ENCODE measurements at regions not wholly inside any gene's neighbourhood (a gene's known extent, or its start where the extent isn't known, plus 50 kb on each side); places are given as distances from the start of the nearest gene placed in this dataset.

DNA sequence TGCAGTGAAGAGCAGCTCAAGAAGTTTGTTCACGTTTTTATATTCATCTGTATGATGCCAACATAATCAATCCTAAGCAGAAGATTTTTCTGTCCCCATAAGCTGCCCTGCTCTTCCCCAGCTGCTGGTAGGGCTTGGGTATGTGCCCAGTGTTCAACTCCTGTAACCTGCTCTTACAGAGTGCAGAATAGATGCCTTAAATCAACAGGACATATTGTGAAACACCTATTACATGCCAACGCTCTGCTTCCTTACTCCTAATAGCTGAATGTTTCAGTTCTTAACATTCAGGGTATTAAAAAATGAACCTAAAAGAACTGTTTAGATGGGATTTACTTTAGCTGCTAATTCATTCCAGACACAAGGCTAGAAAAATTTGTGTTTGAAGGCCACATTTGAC is 190.9 kb downstream of the HS3ST3A1 start (continued):
- TF ChIP-seq, protein P1, sequence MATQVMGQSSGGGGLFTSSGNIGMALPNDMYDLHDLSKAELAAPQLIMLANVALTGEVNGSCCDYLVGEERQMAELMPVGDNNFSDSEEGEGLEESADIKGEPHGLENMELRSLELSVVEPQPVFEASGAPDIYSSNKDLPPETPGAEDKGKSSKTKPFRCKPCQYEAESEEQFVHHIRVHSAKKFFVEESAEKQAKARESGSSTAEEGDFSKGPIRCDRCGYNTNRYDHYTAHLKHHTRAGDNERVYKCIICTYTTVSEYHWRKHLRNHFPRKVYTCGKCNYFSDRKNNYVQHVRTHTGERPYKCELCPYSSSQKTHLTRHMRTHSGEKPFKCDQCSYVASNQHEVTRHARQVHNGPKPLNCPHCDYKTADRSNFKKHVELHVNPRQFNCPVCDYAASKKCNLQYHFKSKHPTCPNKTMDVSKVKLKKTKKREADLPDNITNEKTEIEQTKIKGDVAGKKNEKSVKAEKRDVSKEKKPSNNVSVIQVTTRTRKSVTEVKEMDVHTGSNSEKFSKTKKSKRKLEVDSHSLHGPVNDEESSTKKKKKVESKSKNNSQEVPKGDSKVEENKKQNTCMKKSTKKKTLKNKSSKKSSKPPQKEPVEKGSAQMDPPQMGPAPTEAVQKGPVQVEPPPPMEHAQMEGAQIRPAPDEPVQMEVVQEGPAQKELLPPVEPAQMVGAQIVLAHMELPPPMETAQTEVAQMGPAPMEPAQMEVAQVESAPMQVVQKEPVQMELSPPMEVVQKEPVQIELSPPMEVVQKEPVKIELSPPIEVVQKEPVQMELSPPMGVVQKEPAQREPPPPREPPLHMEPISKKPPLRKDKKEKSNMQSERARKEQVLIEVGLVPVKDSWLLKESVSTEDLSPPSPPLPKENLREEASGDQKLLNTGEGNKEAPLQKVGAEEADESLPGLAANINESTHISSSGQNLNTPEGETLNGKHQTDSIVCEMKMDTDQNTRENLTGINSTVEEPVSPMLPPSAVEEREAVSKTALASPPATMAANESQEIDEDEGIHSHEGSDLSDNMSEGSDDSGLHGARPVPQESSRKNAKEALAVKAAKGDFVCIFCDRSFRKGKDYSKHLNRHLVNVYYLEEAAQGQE (IDR thresholded peaks at IDR 0.05; ENCODE audit: unreplicated experiment): no peak
- TF ChIP-seq POLR2AphosphoS5 (IDR thresholded peaks at IDR 0.05; ENCODE audit: low read depth) (no peak), EZH2 (IDR thresholded peaks at IDR 0.05; ENCODE audit: low read depth, unreplicated experiment) (no peak)
- TF ChIP-seq, protein P2, sequence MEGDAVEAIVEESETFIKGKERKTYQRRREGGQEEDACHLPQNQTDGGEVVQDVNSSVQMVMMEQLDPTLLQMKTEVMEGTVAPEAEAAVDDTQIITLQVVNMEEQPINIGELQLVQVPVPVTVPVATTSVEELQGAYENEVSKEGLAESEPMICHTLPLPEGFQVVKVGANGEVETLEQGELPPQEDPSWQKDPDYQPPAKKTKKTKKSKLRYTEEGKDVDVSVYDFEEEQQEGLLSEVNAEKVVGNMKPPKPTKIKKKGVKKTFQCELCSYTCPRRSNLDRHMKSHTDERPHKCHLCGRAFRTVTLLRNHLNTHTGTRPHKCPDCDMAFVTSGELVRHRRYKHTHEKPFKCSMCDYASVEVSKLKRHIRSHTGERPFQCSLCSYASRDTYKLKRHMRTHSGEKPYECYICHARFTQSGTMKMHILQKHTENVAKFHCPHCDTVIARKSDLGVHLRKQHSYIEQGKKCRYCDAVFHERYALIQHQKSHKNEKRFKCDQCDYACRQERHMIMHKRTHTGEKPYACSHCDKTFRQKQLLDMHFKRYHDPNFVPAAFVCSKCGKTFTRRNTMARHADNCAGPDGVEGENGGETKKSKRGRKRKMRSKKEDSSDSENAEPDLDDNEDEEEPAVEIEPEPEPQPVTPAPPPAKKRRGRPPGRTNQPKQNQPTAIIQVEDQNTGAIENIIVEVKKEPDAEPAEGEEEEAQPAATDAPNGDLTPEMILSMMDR (conservative IDR thresholded peaks at IDR 0.05; ENCODE audit: low read depth in 2 of 2): no peak

DNA sequence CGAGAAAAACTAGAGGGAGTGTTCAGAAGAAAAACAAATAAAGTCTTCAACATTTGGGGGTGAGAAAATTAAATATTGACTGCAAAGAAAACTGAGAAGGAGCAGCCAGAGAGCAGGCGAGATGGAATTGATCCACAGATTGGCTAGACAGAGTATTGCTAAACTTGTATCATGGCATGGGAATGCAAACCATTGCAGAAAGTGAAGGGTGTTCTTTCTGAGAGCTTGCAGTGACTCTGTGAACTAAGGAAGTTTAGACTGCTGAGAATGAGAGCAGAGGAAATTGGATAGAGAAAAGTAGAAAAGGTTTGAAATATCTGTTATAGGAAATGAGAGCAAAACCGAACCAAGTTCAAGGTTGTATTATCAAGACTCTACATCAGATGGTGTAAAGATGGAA is 191.5 kb downstream of the HS3ST3A1 start:
- peaks cover 15% of the 10 kb centered on the region for H3K4me1 ChIP-seq (ENCODE audit: insufficient read depth)
- peaks cover 4% of the 10 kb centered on the region; the same call in 1 of the 2 replicates for H3K9me2 ChIP-seq (ENCODE audit: insufficient read depth)
- no peaks in the 10 kb centered on the region for H3K79me2 ChIP-seq (replicated peaks; ENCODE audit: insufficient read depth)
- Mint-ChIP-seq H3K4me3 (no peak overlapping the region), H3K4me1 (peaks cover 8% of the 10 kb centered on the region), H3K27me3 (ENCODE audit: insufficient read depth, low read depth, poor library complexity) (no peaks in the 10 kb centered on the region), H3K27ac (no peak overlapping the region), H3K9me3 (no peaks in the 10 kb centered on the region), H3K36me3 (ENCODE audit: low read depth) (no peaks in the 10 kb centered on the region)
- no peaks in the 10 kb centered on the region for H3K36me3 ChIP-seq (ENCODE audit: insufficient read depth)
- no peak overlapping the region for H3K4me3 ChIP-seq
- TF ChIP-seq, protein P3, sequence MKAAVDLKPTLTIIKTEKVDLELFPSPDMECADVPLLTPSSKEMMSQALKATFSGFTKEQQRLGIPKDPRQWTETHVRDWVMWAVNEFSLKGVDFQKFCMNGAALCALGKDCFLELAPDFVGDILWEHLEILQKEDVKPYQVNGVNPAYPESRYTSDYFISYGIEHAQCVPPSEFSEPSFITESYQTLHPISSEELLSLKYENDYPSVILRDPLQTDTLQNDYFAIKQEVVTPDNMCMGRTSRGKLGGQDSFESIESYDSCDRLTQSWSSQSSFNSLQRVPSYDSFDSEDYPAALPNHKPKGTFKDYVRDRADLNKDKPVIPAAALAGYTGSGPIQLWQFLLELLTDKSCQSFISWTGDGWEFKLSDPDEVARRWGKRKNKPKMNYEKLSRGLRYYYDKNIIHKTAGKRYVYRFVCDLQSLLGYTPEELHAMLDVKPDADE (IDR thresholded peaks at IDR 0.05): no peak
- TF ChIP-seq, protein P1 (IDR thresholded peaks at IDR 0.05; ENCODE audit: unreplicated experiment): no peak
- TF ChIP-seq EZH2phosphoT487 (IDR thresholded peaks at IDR 0.05; ENCODE audit: unreplicated experiment): no peak
- DNase-seq (ENCODE audit: low spot score) (no peak), ATAC-seq (no peak)
- H3K27me3 ChIP-seq (ENCODE audit: insufficient read depth): no peaks in the 10 kb centered on the region
- no peaks in the 10 kb centered on the region for H4K20me1 ChIP-seq (replicated peaks; ENCODE audit: insufficient read depth)
- H3K4me2 ChIP-seq: no peak overlapping the region
- H3K27ac ChIP-seq (ENCODE audit: low read depth): no peak overlapping the region
- no peak overlapping the region for H2AFZ ChIP-seq
- H3F3A ChIP-seq (replicated peaks; ENCODE audit: low read depth): no peaks in the 10 kb centered on the region
